ENCODE measurements at regions not wholly inside any gene's neighbourhood (a gene's known extent, or its start where the extent isn't known, plus 50 kb on each side); places are given as distances from the start of the nearest gene placed in this dataset.

DNA sequence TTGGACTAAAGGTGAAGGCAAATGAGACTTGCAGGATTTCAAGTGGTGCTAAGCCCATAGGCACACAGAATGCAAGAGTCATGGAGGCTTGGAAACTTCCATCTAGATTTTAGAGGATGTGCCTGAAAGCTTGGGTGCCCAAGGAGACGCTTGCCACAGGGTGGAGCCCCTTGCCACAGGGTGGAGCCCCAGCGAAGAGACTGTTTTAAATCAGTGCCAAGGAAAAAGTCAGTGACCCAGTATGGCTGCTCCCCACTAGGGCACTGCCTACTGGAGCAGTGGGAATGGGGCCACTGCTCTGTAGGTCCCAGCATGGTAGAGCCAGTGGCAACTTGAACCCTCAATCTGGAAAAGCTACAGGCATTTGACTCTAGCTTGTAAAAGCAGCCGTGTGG is 794.2 kb upstream of the LCORL start:
- TF ChIP-seq, protein P1, sequence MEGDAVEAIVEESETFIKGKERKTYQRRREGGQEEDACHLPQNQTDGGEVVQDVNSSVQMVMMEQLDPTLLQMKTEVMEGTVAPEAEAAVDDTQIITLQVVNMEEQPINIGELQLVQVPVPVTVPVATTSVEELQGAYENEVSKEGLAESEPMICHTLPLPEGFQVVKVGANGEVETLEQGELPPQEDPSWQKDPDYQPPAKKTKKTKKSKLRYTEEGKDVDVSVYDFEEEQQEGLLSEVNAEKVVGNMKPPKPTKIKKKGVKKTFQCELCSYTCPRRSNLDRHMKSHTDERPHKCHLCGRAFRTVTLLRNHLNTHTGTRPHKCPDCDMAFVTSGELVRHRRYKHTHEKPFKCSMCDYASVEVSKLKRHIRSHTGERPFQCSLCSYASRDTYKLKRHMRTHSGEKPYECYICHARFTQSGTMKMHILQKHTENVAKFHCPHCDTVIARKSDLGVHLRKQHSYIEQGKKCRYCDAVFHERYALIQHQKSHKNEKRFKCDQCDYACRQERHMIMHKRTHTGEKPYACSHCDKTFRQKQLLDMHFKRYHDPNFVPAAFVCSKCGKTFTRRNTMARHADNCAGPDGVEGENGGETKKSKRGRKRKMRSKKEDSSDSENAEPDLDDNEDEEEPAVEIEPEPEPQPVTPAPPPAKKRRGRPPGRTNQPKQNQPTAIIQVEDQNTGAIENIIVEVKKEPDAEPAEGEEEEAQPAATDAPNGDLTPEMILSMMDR (conservative IDR thresholded peaks at IDR 0.05; ENCODE audit: low read depth, low read length) = no peak
- no peak overlapping the region for H3K4me3 ChIP-seq (ENCODE audit: low read depth, low read length)
- no peak for DNase-seq (ENCODE audit: low read depth)

DNA sequence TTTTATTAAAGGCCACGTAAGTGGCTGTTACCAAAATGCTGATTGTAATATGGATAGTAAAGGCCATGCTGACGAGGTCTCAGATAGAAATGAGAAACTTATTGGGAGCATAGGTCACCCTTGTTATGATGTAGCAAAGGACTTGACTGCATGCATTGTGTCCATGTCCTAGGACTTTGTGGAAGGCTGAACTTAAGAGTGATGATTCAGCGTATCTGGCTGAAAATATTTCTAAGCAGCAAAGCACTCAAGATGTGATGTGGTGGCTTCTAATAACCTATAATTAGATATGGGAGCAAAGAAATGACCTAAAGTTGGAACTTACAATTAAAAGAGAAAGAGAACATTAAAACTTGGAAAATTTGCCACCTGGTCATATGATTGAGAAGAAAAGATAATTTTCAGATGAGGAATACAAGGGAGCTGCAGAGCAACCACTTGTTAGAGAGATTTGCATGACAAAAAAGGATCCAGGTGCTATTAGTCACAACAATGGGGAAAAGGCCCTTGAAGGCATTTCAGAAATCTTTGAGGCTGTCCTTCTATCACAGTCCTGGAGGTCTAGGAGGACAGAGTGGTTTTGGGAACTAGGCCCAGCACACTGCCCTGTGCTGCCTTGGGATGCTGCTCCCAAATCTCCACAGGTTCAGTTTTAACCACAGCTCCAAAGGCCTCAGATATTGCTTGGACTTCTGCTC is 793.7 kb upstream of the LCORL start:
- TF ChIP-seq, protein P1 (conservative IDR thresholded peaks at IDR 0.05; ENCODE audit: low read depth, low read length) = no peak
- no peak for DNase-seq (ENCODE audit: low read depth)

DNA sequence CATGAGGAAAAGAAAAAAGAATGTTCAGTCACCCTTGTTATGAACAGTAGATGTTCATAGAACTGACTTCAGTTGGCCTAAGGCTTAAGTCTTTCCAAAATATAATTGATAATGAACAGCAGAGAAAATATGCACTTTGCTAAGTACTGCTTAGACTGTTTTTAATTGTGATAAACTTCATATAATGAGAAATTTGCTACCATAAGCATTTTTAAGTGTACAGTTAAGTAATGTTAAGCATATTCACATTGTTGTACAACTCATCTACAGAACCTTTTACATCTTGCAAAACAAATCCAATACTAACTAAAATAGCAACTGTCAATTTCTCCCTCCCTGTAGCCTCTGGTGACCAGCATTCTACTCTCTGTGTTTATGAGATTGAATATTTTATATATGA is 792.2 kb upstream of the LCORL start:
- DNase-seq (ENCODE audit: low read depth) = no peak
- H3K4me3 ChIP-seq (ENCODE audit: low read depth, low read length) = no peak overlapping the region
- TF ChIP-seq, protein P1 (conservative IDR thresholded peaks at IDR 0.05; ENCODE audit: low read depth, low read length) = no peak

More for the DNA sequence above, 793.7 kb upstream of the LCORL start:
- H3K4me3 ChIP-seq (ENCODE audit: low read depth, low read length) = no peak overlapping the region

DNA sequence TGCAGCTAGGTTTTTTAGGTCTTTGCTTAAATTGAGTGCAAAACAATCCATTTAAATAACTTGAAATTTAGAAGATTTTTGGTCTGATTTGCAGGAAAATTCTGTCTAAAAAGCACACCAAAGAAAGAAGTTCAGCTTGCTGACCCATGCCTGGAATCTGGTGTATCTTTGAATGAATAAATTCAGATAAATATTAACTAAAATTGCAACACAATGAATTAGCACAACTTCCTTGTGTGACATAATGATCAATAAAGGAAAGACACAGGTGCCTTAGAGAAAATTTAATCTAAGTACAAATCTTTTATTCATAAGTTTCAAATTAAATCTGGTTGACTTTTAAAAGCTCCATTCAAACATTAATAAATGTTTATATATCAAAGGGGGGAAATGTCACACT is 791.5 kb upstream of the LCORL start:
- TF ChIP-seq, protein P1 (conservative IDR thresholded peaks at IDR 0.05; ENCODE audit: low read depth, low read length) = no peak
- no peak overlapping the region for H3K4me3 ChIP-seq (ENCODE audit: low read depth, low read length)
- DNase-seq (ENCODE audit: low read depth) = no peak

DNA sequence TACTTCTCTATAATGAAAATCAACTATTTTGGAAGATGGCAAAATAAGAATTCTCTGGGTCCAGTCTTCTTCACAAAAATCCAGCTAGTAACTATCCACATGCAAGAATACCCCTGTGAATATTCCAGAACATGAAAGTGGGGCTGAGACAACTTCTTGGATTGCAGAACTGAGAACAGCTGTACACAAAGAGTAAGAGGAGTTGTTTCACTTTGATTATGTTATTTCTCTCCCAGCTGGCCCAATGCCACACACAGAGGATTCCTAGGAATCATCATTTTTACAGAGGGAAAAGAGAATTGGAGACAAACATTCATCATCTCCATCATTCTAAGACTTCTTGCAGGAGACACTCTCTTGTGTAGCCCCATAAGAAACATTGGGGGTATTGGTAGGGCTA is 782.2 kb upstream of the LCORL start:
- no peak overlapping the region for H3K4me3 ChIP-seq (ENCODE audit: low read depth, low read length)
- no peak for DNase-seq (ENCODE audit: low read depth)
- TF ChIP-seq, protein P1 (conservative IDR thresholded peaks at IDR 0.05; ENCODE audit: low read depth, low read length) = no peak

DNA sequence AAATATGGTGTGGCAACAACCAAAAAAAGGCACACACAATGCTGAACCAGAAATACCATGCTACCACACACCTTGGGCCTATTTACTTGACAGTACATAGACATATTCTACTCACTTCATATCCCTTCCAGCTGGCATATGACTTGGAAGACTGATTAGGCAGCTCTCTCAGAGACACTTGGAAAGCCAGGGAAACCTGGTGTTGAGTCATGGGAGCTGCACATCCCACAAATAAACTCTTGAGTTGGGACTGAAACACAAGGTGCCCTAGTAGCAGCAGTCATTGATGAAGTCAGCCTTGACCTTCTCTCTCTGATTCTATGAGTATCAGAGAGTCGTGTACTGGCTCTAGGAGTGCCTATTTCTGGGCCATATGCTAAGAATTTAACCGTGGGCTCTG is 776.6 kb upstream of the LCORL start:
- DNase-seq (ENCODE audit: low read depth) = no peak
- H3K4me3 ChIP-seq (ENCODE audit: low read depth, low read length) = no peak overlapping the region
- TF ChIP-seq, protein P1 (conservative IDR thresholded peaks at IDR 0.05; ENCODE audit: low read depth, low read length) = no peak

DNA sequence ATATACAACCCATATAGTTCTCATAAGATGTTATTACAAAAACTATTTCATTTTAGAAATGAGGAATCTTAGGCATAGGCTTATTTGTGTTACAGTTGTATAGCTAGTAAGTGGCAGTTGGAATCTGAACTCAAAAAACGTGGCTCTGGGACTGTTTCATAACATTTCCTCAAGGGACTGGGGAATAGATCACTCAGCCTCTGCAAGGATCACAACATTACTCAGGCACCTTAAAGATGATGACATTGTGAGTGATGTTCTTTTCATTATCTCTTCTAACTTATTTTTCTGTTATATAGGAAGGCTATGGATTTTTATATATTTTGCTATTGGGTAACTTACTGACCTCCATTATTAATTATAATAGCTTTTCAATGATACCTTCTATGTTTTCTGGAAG is 774.2 kb upstream of the LCORL start:
- TF ChIP-seq, protein P1 (conservative IDR thresholded peaks at IDR 0.05; ENCODE audit: low read depth, low read length) = no peak
- no peak for DNase-seq (ENCODE audit: low read depth)
- no peak overlapping the region for H3K4me3 ChIP-seq (ENCODE audit: low read depth, low read length)

Measured in choroid plexus epithelial cell (primary cell).